Stomach (tissue), 4 donors: ENCODE measurements at regions not wholly inside any gene's neighbourhood (a gene's known extent, or its start where the extent isn't known, plus 50 kb on each side); places are given as distances from the start of the nearest gene placed in this dataset.

Experiments used
- EP300 ChIP-seq: sonication (generic); formaldehyde crosslinking; IDR thresholded peaks from one replicate; pipeline ENCODE4 v1.6.1; 2017; ENCODE audit warnings: antibody characterized with exemption
- POLR2AphosphoS5 ChIP-seq, 3 donors: sonication (generic); formaldehyde crosslinking; IDR thresholded peaks; one replicate each; pipeline ENCODE4 v1.6.1; 2016; ENCODE audit warnings: antibody characterized with exemption in 3 of 3

GRCh38 chr6:140180306-140180705 is 805.9 kb upstream of the CITED2 start:
- no peak for TF ChIP-seq EP300
- TF ChIP-seq POLR2AphosphoS5 (IDR thresholded peaks at IDR 0.05) = no peak
